A673 (cell line): ENCODE measurements at regions not wholly inside any gene's neighbourhood (a gene's known extent, or its start where the extent isn't known, plus 50 kb on each side); places are given as distances from the start of the nearest gene placed in this dataset.

ENCODE experiments used
- BruUV-seq: library from RNA; stranded (reverse); fragments of 400-500 nt; replicated peaks from 2 replicates; lab custom pipeline; 2021; lab: Mats Ljungman, UMichigan
- CTCF ChIA-PET: fragments of 300-600 bp; sonication (Branson Sonifier 250); formaldehyde crosslinking; loops from one replicate; lab custom pipeline; 2022; ENCODE audit warnings: antibody characterized with exemption; lab: Charles Lee
- POLR2A ChIA-PET: fragments of 300-600 bp; sonication (Branson Sonifier 250); formaldehyde crosslinking; loops from one replicate; lab custom pipeline; 2022; ENCODE audit warnings: antibody characterized with exemption; ENCODE audit not compliant: low non-redundant PET; lab: Charles Lee
- DNase-seq: peaks from one replicate; pipeline ENCODE4 v3.0.0-alpha.2; 2015; ENCODE audit warnings: low spot score
- H3K27ac ChIP-seq: fragments of 200-600 bp; sonication (generic); 2 replicates; pipeline ENCODE4 v1.5.1; 2016; ENCODE audit warnings: mixed run types, low read depth, mild to moderate bottlenecking, mixed read lengths, antibody characterized with exemption, low read length; ENCODE audit not compliant: poor library complexity, severe bottlenecking
- H3K27me3 ChIP-seq: fragments of 200-600 bp; sonication (generic); replicated peaks from 2 replicates; pipeline ENCODE4 v1.6.1; 2017; ENCODE audit warnings: mixed run types, low read depth, mild to moderate bottlenecking, mixed read lengths, antibody characterized with exemption, low read length; ENCODE audit not compliant: insufficient read depth, poor library complexity
- H3K36me3 ChIP-seq: fragments of 200-600 bp; sonication (generic); 2 replicates; pipeline ENCODE4 v1.6.1; 2016; ENCODE audit warnings: mixed run types, mild to moderate bottlenecking, mixed read lengths, antibody characterized with exemption, low read length; ENCODE audit not compliant: insufficient read depth, poor library complexity, severe bottlenecking
- H3K4me1 ChIP-seq: fragments of 200-600 bp; sonication (generic); 2 replicates; pipeline ENCODE4 v1.6.1; 2017; ENCODE audit warnings: mixed run types, mild to moderate bottlenecking, mixed read lengths, antibody characterized with exemption, low read length; ENCODE audit not compliant: insufficient read depth, poor library complexity, severe bottlenecking
- H3K4me3 ChIP-seq: fragments of 200-600 bp; sonication (generic); 2 replicates; pipeline ENCODE4 v1.5.1; 2016; ENCODE audit warnings: low read depth, mixed run types, mild to moderate bottlenecking, mixed read lengths, low read length; ENCODE audit not compliant: poor library complexity, severe bottlenecking
- H3K9me3 ChIP-seq: fragments of 200-600 bp; sonication (generic); 2 replicates; pipeline ENCODE4 v1.6.1; 2016; ENCODE audit warnings: mixed run types, low read depth, mild to moderate bottlenecking, mixed read lengths, antibody characterized with exemption, low read length; ENCODE audit not compliant: poor library complexity, severe bottlenecking
- EZH2 ChIP-seq: fragments of 200-600 bp; sonication (generic); IDR thresholded peaks from 2 replicates; pipeline ENCODE4 v1.6.1; 2017; ENCODE audit warnings: borderline replicate concordance, low read depth, mild to moderate bottlenecking, mixed read lengths, antibody characterized with exemption, low read length; ENCODE audit not compliant: poor library complexity, severe bottlenecking
- intact Hi-C: fragments of 100-400 bp; cut with micrococcal nuclease; formaldehyde crosslinking; loops from one replicate; pipeline ENCODE4 v1.10.0; 2022; ENCODE audit not compliant: unreplicated experiment
- TF ChIP-seq, protein P1 (sequence below): fragments of 300-800, 200-600 bp; sonication (generic); conservative IDR thresholded peaks from 2 replicates; pipeline ENCODE4 v1.5.1; 2017; ENCODE audit warnings: low read depth, mild to moderate bottlenecking, antibody characterized with exemption, low read length, moderate library complexity, mixed read lengths

DNA sequence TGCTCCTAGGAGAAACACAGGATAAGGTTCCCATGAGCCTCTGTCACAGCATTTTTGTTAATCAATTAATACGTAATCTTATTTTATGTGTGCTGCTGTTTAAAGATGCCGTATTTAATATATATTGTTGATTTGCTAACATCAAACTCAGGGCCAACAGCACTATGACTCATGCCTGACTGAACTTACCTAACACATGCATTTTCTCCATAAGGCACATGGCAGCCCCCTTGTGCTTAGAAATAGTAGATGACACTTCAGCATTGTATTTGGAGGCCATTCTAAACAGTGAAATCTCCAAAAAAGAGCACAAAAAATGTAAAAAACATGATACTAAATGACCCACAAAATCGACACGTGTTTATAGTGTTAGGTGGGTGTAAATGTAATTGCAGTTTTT, 314.8 kb downstream of the MYCN start:
- TF ChIP-seq, protein P1, sequence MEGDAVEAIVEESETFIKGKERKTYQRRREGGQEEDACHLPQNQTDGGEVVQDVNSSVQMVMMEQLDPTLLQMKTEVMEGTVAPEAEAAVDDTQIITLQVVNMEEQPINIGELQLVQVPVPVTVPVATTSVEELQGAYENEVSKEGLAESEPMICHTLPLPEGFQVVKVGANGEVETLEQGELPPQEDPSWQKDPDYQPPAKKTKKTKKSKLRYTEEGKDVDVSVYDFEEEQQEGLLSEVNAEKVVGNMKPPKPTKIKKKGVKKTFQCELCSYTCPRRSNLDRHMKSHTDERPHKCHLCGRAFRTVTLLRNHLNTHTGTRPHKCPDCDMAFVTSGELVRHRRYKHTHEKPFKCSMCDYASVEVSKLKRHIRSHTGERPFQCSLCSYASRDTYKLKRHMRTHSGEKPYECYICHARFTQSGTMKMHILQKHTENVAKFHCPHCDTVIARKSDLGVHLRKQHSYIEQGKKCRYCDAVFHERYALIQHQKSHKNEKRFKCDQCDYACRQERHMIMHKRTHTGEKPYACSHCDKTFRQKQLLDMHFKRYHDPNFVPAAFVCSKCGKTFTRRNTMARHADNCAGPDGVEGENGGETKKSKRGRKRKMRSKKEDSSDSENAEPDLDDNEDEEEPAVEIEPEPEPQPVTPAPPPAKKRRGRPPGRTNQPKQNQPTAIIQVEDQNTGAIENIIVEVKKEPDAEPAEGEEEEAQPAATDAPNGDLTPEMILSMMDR = no peak
- TF ChIP-seq EZH2 = no peak

DNA sequence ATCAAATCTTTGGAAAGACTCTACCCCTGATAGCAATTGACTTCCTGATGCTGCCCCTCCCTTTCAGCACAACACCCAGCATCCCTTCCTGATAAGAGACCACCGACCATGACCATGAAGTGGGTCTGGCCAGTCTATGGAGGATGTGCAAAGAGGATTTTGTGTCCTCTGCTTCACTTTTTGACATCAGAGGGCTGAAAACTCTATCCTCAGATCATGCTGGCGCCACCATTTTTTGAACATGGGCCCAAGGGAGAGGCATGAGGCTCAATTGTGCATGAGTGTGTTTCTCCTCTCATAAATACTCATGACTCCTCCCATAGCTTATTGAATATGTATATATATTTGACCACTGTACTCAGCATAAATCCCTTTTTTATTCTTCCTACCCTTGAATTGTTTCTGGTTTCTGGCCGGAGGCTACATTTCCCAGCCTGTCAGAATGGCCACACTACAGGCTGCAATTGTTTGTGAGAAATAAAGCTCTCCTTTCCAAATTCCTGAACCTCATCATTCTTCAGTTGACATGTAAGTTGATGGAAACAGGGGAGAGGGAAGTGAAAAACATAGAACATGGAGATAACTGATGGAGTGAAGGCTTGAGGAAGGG, 314.1 kb downstream of the MYCN start:
- POLR2A ChIA-PET = no interaction called here
- DNase-seq = no peak
- H3K9me3 ChIP-seq = no peaks in the 10 kb centered on the region
- no TSS peak for BruUV-seq
- H3K4me1 ChIP-seq = no peaks in the 10 kb centered on the region
- no peak overlapping the region for H3K27ac ChIP-seq
- TF ChIP-seq EZH2 = no peak
- TF ChIP-seq, protein P1 = no peak
- no peaks in the 10 kb centered on the region for H3K36me3 ChIP-seq
- CTCF ChIA-PET = no interaction called here
- intact Hi-C loops = no loop called here
- H3K4me3 ChIP-seq = no peak overlapping the region
- H3K27me3 ChIP-seq = peaks cover 22% of the 10 kb centered on the region

More for the DNA sequence above, 314.8 kb downstream of the MYCN start:
- Histone ChIP-seq H3K9me3 (no peaks in the 10 kb centered on the region), H3K4me1 (no peaks in the 10 kb centered on the region), H3K27ac (no peak overlapping the region), H3K4me3 (no peak overlapping the region), H3K36me3 (no peaks in the 10 kb centered on the region), H3K27me3 (peaks cover 22% of the 10 kb centered on the region)
- BruUV-seq = no TSS peak
- no peak for DNase-seq
- intact Hi-C loops = no loop called here
- ChIA-PET POLR2A (no interaction called here), CTCF (no interaction called here)

DNA sequence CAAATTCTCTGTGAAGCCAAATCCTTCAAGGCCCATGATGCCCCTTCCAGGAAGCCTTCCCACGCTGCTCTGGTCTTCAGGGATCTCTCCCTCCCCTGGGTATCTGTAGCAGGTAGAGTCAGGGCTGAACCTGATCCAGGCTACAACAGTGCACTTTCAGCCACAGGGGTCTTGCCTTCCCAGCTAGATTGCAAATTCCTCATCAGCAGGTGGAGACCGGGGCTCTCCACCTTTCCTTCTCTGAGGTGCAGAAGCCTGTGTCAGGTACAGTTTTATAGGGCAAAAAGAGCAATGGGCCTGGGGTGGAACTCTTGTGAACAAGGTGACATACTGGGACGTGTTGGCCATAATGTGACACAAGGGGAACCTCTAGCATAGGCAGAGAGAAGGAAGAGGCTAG, 312.9 kb downstream of the MYCN start:
- POLR2A ChIA-PET = no interaction called here
- intact Hi-C loops = no loop called here

More for the DNA sequence above, 312.9 kb downstream of the MYCN start:
- TF ChIP-seq EZH2 = no peak
- TF ChIP-seq, protein P1 = no peak
- H3K4me3 ChIP-seq = no peak overlapping the region
- CTCF ChIA-PET = no interaction called here
- no peak for DNase-seq
- H3K27me3 ChIP-seq = peaks cover 14% of the 10 kb centered on the region
- H3K9me3 ChIP-seq = no peaks in the 10 kb centered on the region
- no peaks in the 10 kb centered on the region for H3K4me1 ChIP-seq
- BruUV-seq = no TSS peak
- H3K27ac ChIP-seq = no peak overlapping the region
- H3K36me3 ChIP-seq = no peaks in the 10 kb centered on the region
